Left lung (tissue), 4 donors: ENCODE measurements at regions not wholly inside any gene's neighbourhood (a gene's known extent, or its start where the extent isn't known, plus 50 kb on each side); places are given as distances from the start of the nearest gene placed in this dataset.

ENCODE experiments used
- ATAC-seq: fragments of 200-7000 bp; cut with Tn5 transposase; one replicate; pipeline ENCODE4 v1.9.1; 2020; ENCODE audit warnings: moderate library complexity
- DNase-seq, 4 donors: peaks; one replicate each; pipeline ENCODE4 v3.0.0-alpha.2; 2013 to 2020
- H3K27ac ChIP-seq, 2 donors: fragments of 200-600 bp; sonication (generic) in 1 of 2; one replicate each; pipeline versions ENCODE4 v1.5.0 to v1.8.0; 2020 to 2021
- H3K27me3 ChIP-seq, 2 donors: fragments of 200-600 bp; sonication (generic) in 1 of 2; one replicate each; pipeline versions ENCODE4 v1.5.0 to v1.8.0; 2020 to 2021
- H3K36me3 ChIP-seq, 2 donors: fragments of 200-600 bp; sonication (generic) in 1 of 2; one replicate each; pipeline versions ENCODE4 v1.5.0 to v1.8.0; 2020 to 2021
- H3K4me1 ChIP-seq, 2 donors: fragments of 200-600 bp; one replicate each; pipeline ENCODE4 v1.8.0; 2021
- H3K4me3 ChIP-seq, 2 donors: fragments of 200-600 bp; sonication (generic) in 1 of 2; one replicate each; pipeline versions ENCODE4 v1.5.0 to v1.8.0; 2020 to 2021; ENCODE audit warnings: mild to moderate bottlenecking in 1 of 2
- H3K9me3 ChIP-seq, 2 donors: fragments of 200-600 bp; sonication (generic) in 1 of 2; one replicate each; pipeline versions ENCODE4 v1.5.0 to v1.8.0; 2020 to 2021
- intact Hi-C, 2 donors: fragments of 100-400 bp; cut with DNase I; formaldehyde crosslinking; loops; one replicate each; pipeline versions ENCODE4 v1.11.2 to v1.14.2; 2022
- TF ChIP-seq, protein P1 (sequence below), 2 donors: fragments of 200-600 bp; sonication (generic) in 1 of 2; IDR thresholded peaks; one replicate each; pipeline versions ENCODE4 v1.5.0 to v1.8.0; 2021; ENCODE audit warnings: antibody characterized with exemption in 2 of 2
- donor health status: DM: no; HTN: yes; CAD: no.
- donor health status: DM: no; HTN: no; CAD: no.

DNA sequence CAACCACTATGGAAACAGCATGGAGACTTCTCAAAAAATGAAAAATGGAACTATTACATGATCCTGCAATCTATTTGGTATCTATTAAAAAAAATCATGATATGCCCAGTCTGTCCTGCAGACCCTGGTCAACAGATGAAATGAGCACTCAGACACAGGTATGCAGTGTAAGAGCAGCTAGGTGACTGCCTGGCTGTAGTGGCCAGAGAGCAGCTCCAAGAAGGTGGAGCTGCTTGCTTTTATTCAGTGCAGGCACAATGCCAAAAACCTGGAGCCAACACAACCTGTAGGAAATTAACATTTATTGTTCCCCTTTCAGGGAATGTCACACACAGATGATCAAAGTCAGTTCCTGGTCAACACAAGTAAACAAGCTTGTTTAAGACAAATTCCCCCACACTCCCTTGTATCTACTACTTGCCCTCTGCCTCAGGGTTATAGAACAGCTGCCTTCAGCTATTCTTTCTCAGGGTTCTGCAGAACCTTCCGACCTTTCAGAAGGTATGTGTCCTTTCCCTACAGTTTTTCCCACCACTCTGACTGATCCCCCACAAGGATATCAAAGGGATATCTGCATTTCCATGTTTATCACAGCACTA lies 933.7 kb upstream of the SLITRK5 start:
- Histone ChIP-seq H3K27ac (no peak overlapping the region), H3K4me3 (no peak overlapping the region), H3K27me3 (no peaks in the 10 kb centered on the region), H3K36me3 (no peaks in the 10 kb centered on the region), H3K4me1 (no peaks in the 10 kb centered on the region), H3K9me3 (peaks cover 0 to 34% of the 10 kb centered on the region in 2 donors)
- TF ChIP-seq, protein P1, sequence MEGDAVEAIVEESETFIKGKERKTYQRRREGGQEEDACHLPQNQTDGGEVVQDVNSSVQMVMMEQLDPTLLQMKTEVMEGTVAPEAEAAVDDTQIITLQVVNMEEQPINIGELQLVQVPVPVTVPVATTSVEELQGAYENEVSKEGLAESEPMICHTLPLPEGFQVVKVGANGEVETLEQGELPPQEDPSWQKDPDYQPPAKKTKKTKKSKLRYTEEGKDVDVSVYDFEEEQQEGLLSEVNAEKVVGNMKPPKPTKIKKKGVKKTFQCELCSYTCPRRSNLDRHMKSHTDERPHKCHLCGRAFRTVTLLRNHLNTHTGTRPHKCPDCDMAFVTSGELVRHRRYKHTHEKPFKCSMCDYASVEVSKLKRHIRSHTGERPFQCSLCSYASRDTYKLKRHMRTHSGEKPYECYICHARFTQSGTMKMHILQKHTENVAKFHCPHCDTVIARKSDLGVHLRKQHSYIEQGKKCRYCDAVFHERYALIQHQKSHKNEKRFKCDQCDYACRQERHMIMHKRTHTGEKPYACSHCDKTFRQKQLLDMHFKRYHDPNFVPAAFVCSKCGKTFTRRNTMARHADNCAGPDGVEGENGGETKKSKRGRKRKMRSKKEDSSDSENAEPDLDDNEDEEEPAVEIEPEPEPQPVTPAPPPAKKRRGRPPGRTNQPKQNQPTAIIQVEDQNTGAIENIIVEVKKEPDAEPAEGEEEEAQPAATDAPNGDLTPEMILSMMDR (IDR thresholded peaks at IDR 0.05) = no peak
- ATAC-seq (no peak), DNase-seq (no peak)
- intact Hi-C loops = no loop called here

DNA sequence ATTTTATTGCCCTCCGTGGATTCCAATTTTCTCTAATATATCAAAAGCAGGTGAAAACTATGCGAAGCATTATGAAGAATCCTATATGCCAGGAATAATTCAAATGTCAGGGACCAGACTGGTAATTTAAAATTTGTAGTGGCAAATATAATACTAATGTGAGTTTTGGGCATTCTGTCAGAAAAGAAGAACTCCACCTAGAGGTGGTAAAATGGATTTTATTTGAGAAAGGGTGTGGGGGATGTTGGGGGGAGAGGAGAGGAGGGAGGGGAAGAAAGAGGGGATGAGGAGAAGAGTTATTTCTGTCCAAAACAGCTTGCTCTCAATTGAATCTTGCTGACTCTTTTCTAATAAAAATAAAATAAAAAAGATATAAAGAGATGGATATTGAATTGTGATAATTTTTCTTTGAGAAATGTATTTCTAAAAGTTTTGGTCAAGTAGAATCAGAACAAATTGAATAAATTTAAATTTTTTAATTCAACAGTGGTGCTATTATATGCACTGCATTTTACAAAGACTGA lies 929.3 kb upstream of the SLITRK5 start:
- ATAC-seq = no peak
- Histone ChIP-seq H3K36me3 (no peaks in the 10 kb centered on the region), H3K4me3 (no peak overlapping the region), H3K9me3 (peaks cover 0 to 15% of the 10 kb centered on the region in 2 donors), H3K27me3 (no peaks in the 10 kb centered on the region), H3K27ac (no peak overlapping the region), H3K4me1 (no peaks in the 10 kb centered on the region)
- no peak for DNase-seq
- TF ChIP-seq, protein P1 (IDR thresholded peaks at IDR 0.05) = no peak
- intact Hi-C loops = no loop called here

- TF ChIP-seq, protein P1 (IDR thresholded peaks at IDR 0.05) = no peak
- no peak for DNase-seq
- Histone ChIP-seq H3K27ac (no peak overlapping the region), H3K36me3 (no peaks in the 10 kb centered on the region), H3K9me3 (peaks cover 0 to 18% of the 10 kb centered on the region in 2 donors), H3K4me3 (no peak overlapping the region), H3K27me3 (no peaks in the 10 kb centered on the region), H3K4me1 (no peaks in the 10 kb centered on the region)
- intact Hi-C loops = no loop called here
- no peak for ATAC-seq
Observed at GRCh38 chr13:86757236-86757978, 913.8 kb upstream of the SLITRK5 start.

- no peaks in the 10 kb centered on the region for H3K36me3 ChIP-seq
- H3K4me3 ChIP-seq = no peak overlapping the region
- ATAC-seq (no peak), DNase-seq (no peak)
- H3K9me3 ChIP-seq = peaks cover 0 to 20% of the 10 kb centered on the region in 2 donors
- TF ChIP-seq, protein P1 (IDR thresholded peaks at IDR 0.05) = no peak
- intact Hi-C loops = no loop called here
- H3K27ac ChIP-seq = no peak overlapping the region
- no peaks in the 10 kb centered on the region for H3K27me3 ChIP-seq
- H3K4me1 ChIP-seq = no peaks in the 10 kb centered on the region
Observed at GRCh38 chr13:86758116-86758515, 913.1 kb upstream of the SLITRK5 start.

- Histone ChIP-seq H3K36me3 (no peaks in the 10 kb centered on the region), H3K27me3 (no peaks in the 10 kb centered on the region), H3K4me3 (no peak overlapping the region), H3K9me3 (peaks cover 0 to 40% of the 10 kb centered on the region in 2 donors), H3K4me1 (no peaks in the 10 kb centered on the region), H3K27ac (no peak overlapping the region)
- intact Hi-C loops = no loop called here
- DNase-seq (no peak), ATAC-seq (no peak)
- TF ChIP-seq, protein P1 (IDR thresholded peaks at IDR 0.05) = no peak
Observed at GRCh38 chr13:86760620-86761019, 910.6 kb upstream of the SLITRK5 start.
